HCT116 (cell line): ENCODE measurements at regions not wholly inside any gene's neighbourhood (a gene's known extent, or its start where the extent isn't known, plus 50 kb on each side); places are given as distances from the start of the nearest gene placed in this dataset.

ENCODE experiments used
- ATAC-seq: fragments of 200-7000 bp; cut with Tn5 transposase; 2 replicates; pipeline ENCODE4 v1.9.1; 2020; ENCODE audit warnings: mild to moderate bottlenecking, moderate library complexity
- BruUV-seq: library from RNA; stranded (reverse); fragments of 400-500 nt; replicated peaks from 2 replicates; lab custom pipeline; 2021; lab: Mats Ljungman, UMichigan
- CTCF ChIA-PET: fragments of 300-600 bp; sonication (Branson Sonifier 250); formaldehyde crosslinking; loops from one replicate; lab custom pipeline; 2021; ENCODE audit warnings: antibody characterized with exemption; lab: Charles Lee
- POLR2A ChIA-PET: fragments of 300-600, 350-600 bp; sonication (Branson Sonifier 250); formaldehyde crosslinking; loops from one replicate; lab custom pipeline; 2021; ENCODE audit warnings: antibody characterized with exemption; lab: Charles Lee
- RAD21 ChIA-PET, 2 experiments: fragments of 300-600 bp; sonication (Branson Sonifier 250); formaldehyde crosslinking; loops; one replicate each; lab custom pipeline; 2023; ENCODE audit warnings: low total read pairs in 2 of 2; ENCODE audit not compliant: uncharacterized antibody in 2 of 2, unreplicated experiment in 2 of 2, low non-redundant PET in 1 of 2; lab: Charles Lee
- DNase-seq: peaks from one replicate; pipeline ENCODE4 v3.0.0-alpha.2; 2010; ENCODE audit warnings: low read depth, low spot score
- H2AFZ ChIP-seq: fragments of 200-600 bp; shearing (Covaris generic), sonication (generic); 2 replicates; pipeline ENCODE4 v1.6.1; 2017; ENCODE audit warnings: low read depth, mixed run types, mixed read lengths, antibody characterized with exemption, low read length; ENCODE audit not compliant: poor library complexity, severe bottlenecking
- H3K27ac ChIP-seq: 2 replicates; pipeline ENCODE4 v1.5.1; 2012; ENCODE audit warnings: low read depth, low read length
- H3K27me3 ChIP-seq: fragments of 200-600 bp; sonication (generic); 2 replicates; pipeline ENCODE4 v1.6.1; 2016; ENCODE audit warnings: mixed run types, low read length, mixed read lengths; ENCODE audit not compliant: insufficient read depth
- H3K36me3 ChIP-seq, 2 experiments: fragments of 200-500 bp in 1 of 2; fragments of 200-600 bp in 1 of 2; sonication (Bioruptor generic) in 1 of 2; sonication (generic) in 1 of 2; 2 replicates each; pipeline versions ENCODE4 v1.5.1 to v1.6.1; 2014 to 2016; ENCODE audit warnings: low read length in 2 of 2, inconsistent platforms in 1 of 2, mixed read lengths in 1 of 2, mixed run types in 1 of 2; ENCODE audit not compliant: insufficient read depth in 2 of 2, control insufficient read depth in 1 of 2
- H3K4me1 ChIP-seq, 2 experiments: fragments of 200-600 bp in 1 of 2; sonication (generic) in 1 of 2; 2 replicates each; pipeline versions ENCODE4 v1.5.1 to v1.6.1; 2012 to 2017; ENCODE audit warnings: low read length in 2 of 2, inconsistent platforms in 1 of 2, mild to moderate bottlenecking in 1 of 2, mixed read lengths in 1 of 2, mixed run types in 1 of 2, moderate library complexity in 1 of 2; ENCODE audit not compliant: insufficient read depth in 2 of 2, control insufficient read depth in 1 of 2
- H3K4me2 ChIP-seq: fragments of 200-600 bp; sonication (generic); 2 replicates; pipeline ENCODE4 v1.6.1; 2017; ENCODE audit warnings: mixed run types, low read length, mixed read lengths
- H3K4me3 ChIP-seq, 2 experiments: fragments of 200-600 bp in 1 of 2; sonication (generic) in 1 of 2; replicated peaks in 1 of 2; 2 replicates each; pipeline ENCODE4 v1.5.1; 2011 to 2016; ENCODE audit warnings: low read length in 2 of 2, control low read depth in 1 of 2, low read depth in 1 of 2, mild to moderate bottlenecking in 1 of 2, mixed read lengths in 1 of 2, mixed run types in 1 of 2
- H3K79me2 ChIP-seq: fragments of 200-600 bp; sonication (generic); 2 replicates; pipeline ENCODE4 v1.6.1; 2017; ENCODE audit warnings: mild to moderate bottlenecking, mixed run types, low read length, moderate library complexity, mixed read lengths; ENCODE audit not compliant: insufficient read depth
- H3K9ac ChIP-seq: fragments of 200-600 bp; sonication (generic); 2 replicates; pipeline ENCODE4 v1.6.1; 2016; ENCODE audit warnings: low read length, mixed read lengths
- H3K9me2 ChIP-seq: fragments of 200-600 bp; sonication (generic), shearing (Covaris generic); 2 replicates; pipeline ENCODE4 v1.6.1; 2017; ENCODE audit warnings: mixed run types, mild to moderate bottlenecking, moderate library complexity; ENCODE audit not compliant: insufficient read depth
- H3K9me3 ChIP-seq, 2 experiments: fragments of 200-500 bp in 1 of 2; fragments of 200-600 bp in 1 of 2; sonication (Bioruptor generic) in 1 of 2; sonication (generic) in 1 of 2; 2 replicates each; pipeline ENCODE4 v1.6.1; 2014 to 2017; ENCODE audit warnings: low read length in 2 of 2, mixed read lengths in 2 of 2, inconsistent platforms in 1 of 2, low read depth in 1 of 2, mild to moderate bottlenecking in 1 of 2, mixed run types in 1 of 2, moderate library complexity in 1 of 2; ENCODE audit not compliant: control insufficient read depth in 1 of 2, insufficient read depth in 1 of 2
- H4K20me1 ChIP-seq: fragments of 200-600 bp; sonication (generic), shearing (Covaris generic); 2 replicates; pipeline ENCODE4 v1.6.1; 2017; ENCODE audit warnings: mixed run types, mild to moderate bottlenecking, moderate library complexity; ENCODE audit not compliant: insufficient read depth
- ATF3 ChIP-seq: IDR thresholded peaks from 2 replicates; pipeline ENCODE4 v1.6.1; 2012
- CBX3 ChIP-seq: IDR thresholded peaks from 2 replicates; pipeline ENCODE4 v1.6.1; 2012; ENCODE audit warnings: low read depth
- EGR1 ChIP-seq: IDR thresholded peaks from 2 replicates; pipeline ENCODE4 v1.6.1; 2012; ENCODE audit warnings: low read depth
- EZH2 ChIP-seq: fragments of 200-600 bp; sonication (generic); IDR thresholded peaks from 2 replicates; pipeline ENCODE4 v1.6.1; 2017; ENCODE audit warnings: antibody characterized with exemption, mixed run types
- EZH2phosphoT487 ChIP-seq: fragments of 200-600 bp; IDR thresholded peaks from 2 replicates; pipeline ENCODE4 v1.6.1; 2018; ENCODE audit warnings: antibody characterized with exemption, borderline replicate concordance
- MAX ChIP-seq: IDR thresholded peaks from 2 replicates; pipeline ENCODE4 v1.6.1; 2012
- POLR2AphosphoS5 ChIP-seq: IDR thresholded peaks from 2 replicates; pipeline ENCODE4 v1.6.1; 2011; ENCODE audit warnings: mild to moderate bottlenecking, low read depth, low read length, moderate library complexity
- REST ChIP-seq: IDR thresholded peaks from 2 replicates; pipeline ENCODE4 v1.6.1; 2012; ENCODE audit warnings: low read depth
- YY1 ChIP-seq: IDR thresholded peaks from 2 replicates; pipeline ENCODE4 v1.6.1; 2011; ENCODE audit warnings: low read length, low read depth, moderate library complexity, mild to moderate bottlenecking; ENCODE audit not compliant: insufficient replicate concordance; ENCODE audit errors: extremely low read depth
- intact Hi-C: fragments of 100-400 bp; cut with micrococcal nuclease; formaldehyde crosslinking; loops from 2 replicates; pipeline ENCODE4 v1.10.0; 2022

- Histone ChIP-seq H3K4me2 (no peak overlapping the region), H3K9me2 (no peaks in the 10 kb centered on the region), H3K36me3 (no peaks in the 10 kb centered on the region), H3K79me2 (no peaks in the 10 kb centered on the region), H4K20me1 (no peaks in the 10 kb centered on the region), H2AFZ (no peak overlapping the region), H3K27me3 (peaks cover 16% of the 10 kb centered on the region), H3K9me3 (no peaks in the 10 kb centered on the region), H3K27ac (no peak overlapping the region), H3K4me3 (no peak overlapping the region), H3K9ac (no peak overlapping the region), H3K4me1 (no peaks in the 10 kb centered on the region)
- no peak for TF ChIP-seq EGR1
- TF ChIP-seq REST, result no peak
- TF ChIP-seq ATF3, result no peak
- TF ChIP-seq POLR2AphosphoS5, result no peak
- TF ChIP-seq EZH2phosphoT487, result no peak
- no peak for TF ChIP-seq CBX3
- TF ChIP-seq EZH2, result no peak
- TF ChIP-seq YY1, result no peak
- TF ChIP-seq MAX, result no peak
- RAD21 ChIA-PET, result no interaction called here
- ATAC-seq (no peak), DNase-seq (no peak)
- CTCF ChIA-PET, result no interaction called here
- BruUV-seq, result no TSS peak
- intact Hi-C loops, result no loop called here
- POLR2A ChIA-PET, result no interaction called here
These were observed 179.5 kb downstream of the TMEM38B start for GRCh38 chr9:105873801-105874200.
